HCT116 (cell line): ENCODE measurements at regions not wholly inside any gene's neighbourhood (a gene's known extent, or its start where the extent isn't known, plus 50 kb on each side); places are given as distances from the start of the nearest gene placed in this dataset.

Experiments
- ATAC-seq: fragments of 200-7000 bp; cut with Tn5 transposase; 2 replicates; pipeline ENCODE4 v1.9.1; 2020; ENCODE audit warnings: mild to moderate bottlenecking, moderate library complexity
- BruUV-seq: library from RNA; stranded (reverse); fragments of 400-500 nt; replicated peaks from 2 replicates; lab custom pipeline; 2021; lab: Mats Ljungman, UMichigan
- CTCF ChIA-PET: fragments of 300-600 bp; sonication (Branson Sonifier 250); formaldehyde crosslinking; loops from one replicate; lab custom pipeline; 2021; ENCODE audit warnings: antibody characterized with exemption; lab: Charles Lee
- POLR2A ChIA-PET: fragments of 300-600, 350-600 bp; sonication (Branson Sonifier 250); formaldehyde crosslinking; loops from one replicate; lab custom pipeline; 2021; ENCODE audit warnings: antibody characterized with exemption; lab: Charles Lee
- RAD21 ChIA-PET, 2 experiments: fragments of 300-600 bp; sonication (Branson Sonifier 250); formaldehyde crosslinking; loops; one replicate each; lab custom pipeline; 2023; ENCODE audit warnings: low total read pairs in 2 of 2; ENCODE audit not compliant: uncharacterized antibody in 2 of 2, unreplicated experiment in 2 of 2, low non-redundant PET in 1 of 2; lab: Charles Lee
- DNase-seq: peaks from one replicate; pipeline ENCODE4 v3.0.0-alpha.2; 2010; ENCODE audit warnings: low read depth, low spot score
- H2AFZ ChIP-seq: fragments of 200-600 bp; shearing (Covaris generic), sonication (generic); 2 replicates; pipeline ENCODE4 v1.6.1; 2017; ENCODE audit warnings: low read depth, mixed run types, mixed read lengths, antibody characterized with exemption, low read length; ENCODE audit not compliant: poor library complexity, severe bottlenecking
- H3K27ac ChIP-seq: 2 replicates; pipeline ENCODE4 v1.5.1; 2012; ENCODE audit warnings: low read depth, low read length
- H3K27me3 ChIP-seq: fragments of 200-600 bp; sonication (generic); 2 replicates; pipeline ENCODE4 v1.6.1; 2016; ENCODE audit warnings: mixed run types, low read length, mixed read lengths; ENCODE audit not compliant: insufficient read depth
- H3K36me3 ChIP-seq, 2 experiments: fragments of 200-500 bp in 1 of 2; fragments of 200-600 bp in 1 of 2; sonication (Bioruptor generic) in 1 of 2; sonication (generic) in 1 of 2; 2 replicates each; pipeline versions ENCODE4 v1.5.1 to v1.6.1; 2014 to 2016; ENCODE audit warnings: low read length in 2 of 2, inconsistent platforms in 1 of 2, mixed read lengths in 1 of 2, mixed run types in 1 of 2; ENCODE audit not compliant: insufficient read depth in 2 of 2, control insufficient read depth in 1 of 2
- H3K4me1 ChIP-seq, 2 experiments: fragments of 200-600 bp in 1 of 2; sonication (generic) in 1 of 2; 2 replicates each; pipeline versions ENCODE4 v1.5.1 to v1.6.1; 2012 to 2017; ENCODE audit warnings: low read length in 2 of 2, inconsistent platforms in 1 of 2, mild to moderate bottlenecking in 1 of 2, mixed read lengths in 1 of 2, mixed run types in 1 of 2, moderate library complexity in 1 of 2; ENCODE audit not compliant: insufficient read depth in 2 of 2, control insufficient read depth in 1 of 2
- H3K4me2 ChIP-seq: fragments of 200-600 bp; sonication (generic); 2 replicates; pipeline ENCODE4 v1.6.1; 2017; ENCODE audit warnings: mixed run types, low read length, mixed read lengths
- H3K4me3 ChIP-seq, 2 experiments: fragments of 200-600 bp in 1 of 2; sonication (generic) in 1 of 2; replicated peaks in 1 of 2; 2 replicates each; pipeline ENCODE4 v1.5.1; 2011 to 2016; ENCODE audit warnings: low read length in 2 of 2, control low read depth in 1 of 2, low read depth in 1 of 2, mild to moderate bottlenecking in 1 of 2, mixed read lengths in 1 of 2, mixed run types in 1 of 2
- H3K79me2 ChIP-seq: fragments of 200-600 bp; sonication (generic); 2 replicates; pipeline ENCODE4 v1.6.1; 2017; ENCODE audit warnings: mild to moderate bottlenecking, mixed run types, low read length, moderate library complexity, mixed read lengths; ENCODE audit not compliant: insufficient read depth
- H3K9ac ChIP-seq: fragments of 200-600 bp; sonication (generic); 2 replicates; pipeline ENCODE4 v1.6.1; 2016; ENCODE audit warnings: low read length, mixed read lengths
- H3K9me2 ChIP-seq: fragments of 200-600 bp; sonication (generic), shearing (Covaris generic); 2 replicates; pipeline ENCODE4 v1.6.1; 2017; ENCODE audit warnings: mixed run types, mild to moderate bottlenecking, moderate library complexity; ENCODE audit not compliant: insufficient read depth
- H3K9me3 ChIP-seq, 2 experiments: fragments of 200-500 bp in 1 of 2; fragments of 200-600 bp in 1 of 2; sonication (Bioruptor generic) in 1 of 2; sonication (generic) in 1 of 2; 2 replicates each; pipeline ENCODE4 v1.6.1; 2014 to 2017; ENCODE audit warnings: low read length in 2 of 2, mixed read lengths in 2 of 2, inconsistent platforms in 1 of 2, low read depth in 1 of 2, mild to moderate bottlenecking in 1 of 2, mixed run types in 1 of 2, moderate library complexity in 1 of 2; ENCODE audit not compliant: control insufficient read depth in 1 of 2, insufficient read depth in 1 of 2
- H4K20me1 ChIP-seq: fragments of 200-600 bp; sonication (generic), shearing (Covaris generic); 2 replicates; pipeline ENCODE4 v1.6.1; 2017; ENCODE audit warnings: mixed run types, mild to moderate bottlenecking, moderate library complexity; ENCODE audit not compliant: insufficient read depth
- CEBPB ChIP-seq: IDR thresholded peaks from 2 replicates; pipeline ENCODE4 v1.6.1; 2012; ENCODE audit warnings: low read depth
- EGR1 ChIP-seq: IDR thresholded peaks from 2 replicates; pipeline ENCODE4 v1.6.1; 2012; ENCODE audit warnings: low read depth
- ELF1 ChIP-seq: IDR thresholded peaks from 2 replicates; pipeline ENCODE4 v1.6.1; 2012; ENCODE audit warnings: low read depth, borderline replicate concordance
- FOSL1 ChIP-seq: IDR thresholded peaks from 2 replicates; pipeline ENCODE4 v1.6.1; 2012; ENCODE audit warnings: low read depth
- MAX ChIP-seq: IDR thresholded peaks from 2 replicates; pipeline ENCODE4 v1.6.1; 2012
- POLR2A ChIP-seq: IDR thresholded peaks from 2 replicates; pipeline ENCODE4 v1.7.0; 2011; ENCODE audit warnings: borderline replicate concordance; ENCODE audit not compliant: insufficient read depth, insufficient read length; ENCODE audit errors: extremely low read depth
- POLR2AphosphoS5 ChIP-seq: IDR thresholded peaks from 2 replicates; pipeline ENCODE4 v1.6.1; 2011; ENCODE audit warnings: mild to moderate bottlenecking, low read depth, low read length, moderate library complexity
- RAD21 ChIP-seq: IDR thresholded peaks from 2 replicates; pipeline ENCODE4 v1.6.1; 2012; ENCODE audit warnings: low read depth, mild to moderate bottlenecking
- REST ChIP-seq: IDR thresholded peaks from 2 replicates; pipeline ENCODE4 v1.6.1; 2012; ENCODE audit warnings: low read depth
- SIN3A ChIP-seq: IDR thresholded peaks from 2 replicates; pipeline ENCODE4 v1.6.1; 2012; ENCODE audit warnings: low read depth
- SP1 ChIP-seq: IDR thresholded peaks from 2 replicates; pipeline ENCODE4 v1.6.1; 2012; ENCODE audit warnings: low read depth
- ZFX ChIP-seq: fragments of 450-650 bp; IDR thresholded peaks from 2 replicates; pipeline ENCODE4 v1.6.1; 2017
- intact Hi-C: fragments of 100-400 bp; cut with micrococcal nuclease; formaldehyde crosslinking; loops from 2 replicates; pipeline ENCODE4 v1.10.0; 2022

GRCh38 chrX:35622601-35623000 is 175.5 kb upstream of the MAGEB16 start:
- intact Hi-C loops = no loop called here
- CTCF ChIA-PET = no interaction called here
- DNase-seq = no peak
- Histone ChIP-seq H3K9ac (no peak overlapping the region), H3K4me2 (no peak overlapping the region)
- TF ChIP-seq RAD21 = no peak
- TF ChIP-seq FOSL1 = no peak
- TF ChIP-seq CEBPB = no peak
- TF ChIP-seq REST = no peak
- no peak for TF ChIP-seq ZFX
- no peak for TF ChIP-seq SP1
- no peak for TF ChIP-seq POLR2AphosphoS5
- TF ChIP-seq POLR2A = no peak
- TF ChIP-seq MAX = no peak
- TF ChIP-seq SIN3A = no peak
- no peak for TF ChIP-seq EGR1
- TF ChIP-seq ELF1 = no peak
- TF ChIP-seq, all 23 proteins: peak for 0
- H3K9me2 ChIP-seq = no peaks in the 10 kb centered on the region
- H4K20me1 ChIP-seq = no peaks in the 10 kb centered on the region
- no peak overlapping the region for H3K27ac ChIP-seq
- ChIA-PET POLR2A (no interaction called here), RAD21 (no interaction called here)
- H3K9me3 ChIP-seq = no peaks in the 10 kb centered on the region; a peak in 1 of 4 replicates
- no peak overlapping the region for H3K4me3 ChIP-seq
- ATAC-seq = no peak
- H3K4me1 ChIP-seq = no peaks in the 10 kb centered on the region
- H3K36me3 ChIP-seq = no peaks in the 10 kb centered on the region
- H3K79me2 ChIP-seq = no peaks in the 10 kb centered on the region
- no TSS peak for BruUV-seq
- H3K27me3 ChIP-seq = no peaks in the 10 kb centered on the region
- H2AFZ ChIP-seq = no peak overlapping the region
